ENCODE measurements at regions not wholly inside any gene's neighbourhood (a gene's known extent, or its start where the extent isn't known, plus 50 kb on each side); places are given as distances from the start of the nearest gene placed in this dataset.

DNA sequence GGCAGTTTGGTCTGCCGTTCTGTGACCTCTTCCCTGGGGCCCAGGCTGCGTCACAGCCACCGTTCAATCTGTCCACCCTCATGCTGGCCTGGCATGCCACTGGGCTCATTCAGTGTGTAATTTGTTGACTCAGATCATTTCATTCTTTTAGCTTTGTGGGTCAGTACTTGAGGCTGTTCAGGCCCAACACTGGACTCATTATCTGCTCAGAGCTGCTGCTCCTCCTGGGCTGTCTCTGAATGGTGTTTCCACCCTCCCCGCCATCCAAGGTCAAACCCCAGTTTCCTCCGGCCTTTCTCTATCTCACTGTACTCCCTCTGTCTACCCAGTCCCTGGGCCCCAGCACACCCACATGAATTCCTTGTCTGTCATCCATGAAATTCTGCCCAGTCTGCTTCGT lies 152.4 kb upstream of the NCK2 start:
- TF ChIP-seq EZH2 (IDR thresholded peaks at IDR 0.05; ENCODE audit: low read length) = no peak
- TF ChIP-seq, protein P1, sequence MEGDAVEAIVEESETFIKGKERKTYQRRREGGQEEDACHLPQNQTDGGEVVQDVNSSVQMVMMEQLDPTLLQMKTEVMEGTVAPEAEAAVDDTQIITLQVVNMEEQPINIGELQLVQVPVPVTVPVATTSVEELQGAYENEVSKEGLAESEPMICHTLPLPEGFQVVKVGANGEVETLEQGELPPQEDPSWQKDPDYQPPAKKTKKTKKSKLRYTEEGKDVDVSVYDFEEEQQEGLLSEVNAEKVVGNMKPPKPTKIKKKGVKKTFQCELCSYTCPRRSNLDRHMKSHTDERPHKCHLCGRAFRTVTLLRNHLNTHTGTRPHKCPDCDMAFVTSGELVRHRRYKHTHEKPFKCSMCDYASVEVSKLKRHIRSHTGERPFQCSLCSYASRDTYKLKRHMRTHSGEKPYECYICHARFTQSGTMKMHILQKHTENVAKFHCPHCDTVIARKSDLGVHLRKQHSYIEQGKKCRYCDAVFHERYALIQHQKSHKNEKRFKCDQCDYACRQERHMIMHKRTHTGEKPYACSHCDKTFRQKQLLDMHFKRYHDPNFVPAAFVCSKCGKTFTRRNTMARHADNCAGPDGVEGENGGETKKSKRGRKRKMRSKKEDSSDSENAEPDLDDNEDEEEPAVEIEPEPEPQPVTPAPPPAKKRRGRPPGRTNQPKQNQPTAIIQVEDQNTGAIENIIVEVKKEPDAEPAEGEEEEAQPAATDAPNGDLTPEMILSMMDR (optimal IDR thresholded peaks at IDR 0.05 in 1 of 3, IDR thresholded peaks at IDR 0.05 in 1 of 3, conservative IDR thresholded peaks at IDR 0.05 in 1 of 3; ENCODE audit: extremely low read depth in 1 of 3, insufficient read depth in 2 of 3, low read length in 3 of 3) = no peak

Data from keratinocyte (primary cell).